Bone marrow (tissue), 2 donors: ENCODE measurements at regions not wholly inside any gene's neighbourhood (a gene's known extent, or its start where the extent isn't known, plus 50 kb on each side); places are given as distances from the start of the nearest gene placed in this dataset.

ENCODE experiments used
- DNase-seq, 2 donors: peaks; one replicate each; lab custom pipeline; 2025; lab: John Stamatoyannopoulos, UW

- DNase-seq = no peak
Measured at GRCh38 chr3:181660337-181660736, 51.4 kb upstream of the SOX2 start.

- no peak for DNase-seq
Measured at GRCh38 chr3:181637456-181637855, 74.3 kb upstream of the SOX2 start.

- DNase-seq = no peak
Measured at GRCh38 chr3:181637056-181637455, 74.7 kb upstream of the SOX2 start.

GRCh38 chr3:181635141-181635540, 76.6 kb upstream of the SOX2 start:
- DNase-seq = no peak

- no peak for DNase-seq
Measured at GRCh38 chr3:181633556-181633955, 78.2 kb upstream of the SOX2 start.

GRCh38 chr3:181631901-181632300, 79.8 kb upstream of the SOX2 start:
- no peak for DNase-seq

- DNase-seq = no peak
Measured at GRCh38 chr3:181630853-181631252, 80.9 kb upstream of the SOX2 start.

- DNase-seq = no peak
Measured at GRCh38 chr3:181629711-181630110, 82.0 kb upstream of the SOX2 start.

- DNase-seq = no peak
Measured at GRCh38 chr3:181629029-181629428, 82.7 kb upstream of the SOX2 start.

- no peak for DNase-seq
Measured at GRCh38 chr3:181628384-181628783, 83.3 kb upstream of the SOX2 start.

- DNase-seq = no peak
Measured at GRCh38 chr3:181626036-181626435, 85.7 kb upstream of the SOX2 start.

GRCh38 chr3:181623924-181624694, 87.6 kb upstream of the SOX2 start:
- DNase-seq = no peak

GRCh38 chr3:181622365-181622764, 89.4 kb upstream of the SOX2 start:
- DNase-seq = no peak

- no peak for DNase-seq
Measured at GRCh38 chr3:181619897-181620296, 91.8 kb upstream of the SOX2 start.

- DNase-seq = no peak
Measured at GRCh38 chr3:181618260-181618659, 93.5 kb upstream of the SOX2 start.

- no peak for DNase-seq
Measured at GRCh38 chr3:181616088-181617070, 95.3 kb upstream of the SOX2 start.

GRCh38 chr3:181615666-181616065, 96.1 kb upstream of the SOX2 start:
- DNase-seq = no peak

GRCh38 chr3:181614878-181615277, 96.8 kb upstream of the SOX2 start:
- no peak for DNase-seq

GRCh38 chr3:181613813-181614212, 97.9 kb upstream of the SOX2 start:
- no peak for DNase-seq

GRCh38 chr3:181613191-181613590, 98.5 kb upstream of the SOX2 start:
- DNase-seq = no peak

- DNase-seq = no peak
Measured at GRCh38 chr3:181610973-181611265, 100.8 kb upstream of the SOX2 start.

GRCh38 chr3:181610083-181610972, 101.4 kb upstream of the SOX2 start:
- DNase-seq = no peak
